ENCODE measurements at regions not wholly inside any gene's neighbourhood (a gene's known extent, or its start where the extent isn't known, plus 50 kb on each side); places are given as distances from the start of the nearest gene placed in this dataset.
"Not testable (repeated sequence)": the region's sequence is repeated elsewhere in the genome, so short reads cannot be mapped to it uniquely, and the experiment has no call there.

GRCh38 chr14:97153527-97153926 lies 356.3 kb downstream of the VRK1 start:
- no peaks in the 10 kb centered on the region for H3K9me3 Mint-ChIP-seq
- no peaks in the 10 kb centered on the region for H3K36me3 Mint-ChIP-seq (ENCODE audit: insufficient read depth in 2 of 2)
- no peak overlapping the region for H3K4me3 Mint-ChIP-seq
- no peak overlapping the region for H3K27ac Mint-ChIP-seq
- no peak for DNase-seq
- H3K4me1 Mint-ChIP-seq (ENCODE audit: low read depth), result no peaks in the 10 kb centered on the region
- H3K27me3 Mint-ChIP-seq (ENCODE audit: low read depth), result peaks cover 39% of the 10 kb centered on the region
- ATAC-seq (replicated peaks in 1 of 2), result no peak

- DNase-seq, result no peak
- ATAC-seq (replicated peaks in 1 of 2), result no peak
- no peak overlapping the region for H3K27ac Mint-ChIP-seq
- peaks cover 39% of the 10 kb centered on the region for H3K27me3 Mint-ChIP-seq (ENCODE audit: low read depth)
- no peak overlapping the region for H3K4me3 Mint-ChIP-seq
- H3K36me3 Mint-ChIP-seq (ENCODE audit: insufficient read depth in 2 of 2), result peaks cover 3 to 8% of the 10 kb centered on the region in 2 donors
- no peaks in the 10 kb centered on the region for H3K4me1 Mint-ChIP-seq (ENCODE audit: low read depth)
- H3K9me3 Mint-ChIP-seq, result peaks cover 6 to 9% of the 10 kb centered on the region in 2 donors
Measured at GRCh38 chr14:97155320-97155719, 358.1 kb downstream of the VRK1 start.

GRCh38 chr14:97155814-97156213 lies 358.6 kb downstream of the VRK1 start:
- DNase-seq, result no peak
- ATAC-seq (replicated peaks in 1 of 2), result no peak
- Mint-ChIP-seq H3K27ac (no peak overlapping the region), H3K4me3 (no peak overlapping the region), H3K36me3 (ENCODE audit: insufficient read depth in 2 of 2) (peaks cover 3 to 8% of the 10 kb centered on the region in 2 donors), H3K27me3 (ENCODE audit: low read depth) (peaks cover 39% of the 10 kb centered on the region), H3K9me3 (peaks cover 6 to 9% of the 10 kb centered on the region in 2 donors), H3K4me1 (ENCODE audit: low read depth) (no peaks in the 10 kb centered on the region)

- DNase-seq (no peak), ATAC-seq (replicated peaks in 1 of 2) (no peak)
- H3K27me3 Mint-ChIP-seq (ENCODE audit: low read depth), result peaks cover 39% of the 10 kb centered on the region
- H3K27ac Mint-ChIP-seq, result no peak overlapping the region
- peaks cover 3 to 8% of the 10 kb centered on the region in 2 donors for H3K36me3 Mint-ChIP-seq (ENCODE audit: insufficient read depth in 2 of 2)
- peaks cover 6 to 9% of the 10 kb centered on the region in 2 donors for H3K9me3 Mint-ChIP-seq
- no peak overlapping the region for H3K4me3 Mint-ChIP-seq
- H3K4me1 Mint-ChIP-seq (ENCODE audit: low read depth), result no peaks in the 10 kb centered on the region
Measured at GRCh38 chr14:97156705-97157104, 359.5 kb downstream of the VRK1 start.

GRCh38 chr14:97158102-97158501 lies 360.9 kb downstream of the VRK1 start:
- Mint-ChIP-seq H3K27ac (no peak overlapping the region), H3K9me3 (peaks cover 6 to 9% of the 10 kb centered on the region in 2 donors), H3K4me3 (no peak overlapping the region), H3K36me3 (ENCODE audit: insufficient read depth in 2 of 2) (peaks cover 3 to 8% of the 10 kb centered on the region in 2 donors), H3K27me3 (ENCODE audit: low read depth) (peaks cover 39% of the 10 kb centered on the region), H3K4me1 (ENCODE audit: low read depth) (no peaks in the 10 kb centered on the region)
- ATAC-seq (replicated peaks in 1 of 2), result no peak
- no peak for DNase-seq

- DNase-seq, result no peak
- Mint-ChIP-seq H3K36me3 (ENCODE audit: insufficient read depth in 2 of 2) (peaks cover 3 to 8% of the 10 kb centered on the region in 2 donors), H3K4me1 (ENCODE audit: low read depth) (no peaks in the 10 kb centered on the region), H3K4me3 (no peak overlapping the region), H3K9me3 (peaks cover 6 to 9% of the 10 kb centered on the region in 2 donors), H3K27ac (no peak overlapping the region), H3K27me3 (ENCODE audit: low read depth) (peaks cover 32% of the 10 kb centered on the region)
- ATAC-seq (replicated peaks in 1 of 2), result no peak
Measured at GRCh38 chr14:97159124-97159523, 361.9 kb downstream of the VRK1 start.

GRCh38 chr14:97162621-97163020 lies 365.4 kb downstream of the VRK1 start:
- Mint-ChIP-seq H3K36me3 (ENCODE audit: insufficient read depth in 2 of 2) (peaks cover 3 to 8% of the 10 kb centered on the region in 2 donors), H3K4me3 (no peak overlapping the region), H3K9me3 (peaks cover 6 to 9% of the 10 kb centered on the region in 2 donors), H3K27ac (no peak overlapping the region), H3K27me3 (ENCODE audit: low read depth) (no peaks in the 10 kb centered on the region), H3K4me1 (ENCODE audit: low read depth) (no peaks in the 10 kb centered on the region)
- ATAC-seq (replicated peaks in 1 of 2) (no peak), DNase-seq (no peak)

GRCh38 chr14:97164021-97164420 lies 366.8 kb downstream of the VRK1 start:
- Mint-ChIP-seq H3K36me3 (ENCODE audit: insufficient read depth in 2 of 2) (peaks cover 1 to 4% of the 10 kb centered on the region in 2 donors), H3K4me3 (no peak overlapping the region), H3K27ac (no peak overlapping the region), H3K9me3 (peaks cover 3 to 5% of the 10 kb centered on the region in 2 donors), H3K27me3 (ENCODE audit: low read depth) (no peaks in the 10 kb centered on the region), H3K4me1 (ENCODE audit: low read depth) (no peaks in the 10 kb centered on the region)
- DNase-seq (no peak), ATAC-seq (replicated peaks in 1 of 2) (no peak)

- peak in 1 of 2 donors; percentile 33 for ATAC-seq (replicated peaks in 1 of 2)
- no peaks in the 10 kb centered on the region for H3K9me3 Mint-ChIP-seq
- H3K27ac Mint-ChIP-seq, result no peak overlapping the region
- no peaks in the 10 kb centered on the region for H3K27me3 Mint-ChIP-seq (ENCODE audit: low read depth)
- H3K36me3 Mint-ChIP-seq (ENCODE audit: insufficient read depth in 2 of 2), result no peaks in the 10 kb centered on the region
- H3K4me1 Mint-ChIP-seq (ENCODE audit: low read depth), result no peaks in the 10 kb centered on the region
- H3K4me3 Mint-ChIP-seq, result no peak overlapping the region
- no peak for DNase-seq
Measured at GRCh38 chr14:97166497-97166896, 369.3 kb downstream of the VRK1 start.

- H3K27me3 Mint-ChIP-seq (ENCODE audit: low read depth); H3K9me3 Mint-ChIP-seq; ATAC-seq (replicated peaks in 1 of 2); H3K4me3 Mint-ChIP-seq; DNase-seq; H3K4me1 Mint-ChIP-seq (ENCODE audit: low read depth); H3K36me3 Mint-ChIP-seq (ENCODE audit: insufficient read depth in 2 of 2); H3K27ac Mint-ChIP-seq: not testable (repeated sequence)
Measured at GRCh38 chr14:97167577-97167976, 370.4 kb downstream of the VRK1 start.

- Mint-ChIP-seq H3K4me1 (ENCODE audit: low read depth) (peaks cover 6% of the 10 kb centered on the region), H3K4me3 (no peak overlapping the region), H3K36me3 (ENCODE audit: insufficient read depth in 2 of 2) (no peaks in the 10 kb centered on the region), H3K27me3 (ENCODE audit: low read depth) (no peaks in the 10 kb centered on the region), H3K27ac (no peak overlapping the region), H3K9me3 (no peaks in the 10 kb centered on the region)
- DNase-seq (no peak), ATAC-seq (replicated peaks in 1 of 2) (no peak)
Measured at GRCh38 chr14:97172644-97173043, 375.5 kb downstream of the VRK1 start.

GRCh38 chr14:97177016-97177415 lies 379.8 kb downstream of the VRK1 start:
- Mint-ChIP-seq H3K36me3 (ENCODE audit: insufficient read depth in 2 of 2) (peaks cover 13 to 14% of the 10 kb centered on the region in 2 donors), H3K4me1 (ENCODE audit: low read depth) (peaks cover 41% of the 10 kb centered on the region), H3K9me3 (peaks cover 11 to 12% of the 10 kb centered on the region in 2 donors), H3K27ac (no peak overlapping the region), H3K4me3 (no peak overlapping the region), H3K27me3 (ENCODE audit: low read depth) (no peaks in the 10 kb centered on the region)
- ATAC-seq (replicated peaks in 1 of 2) (peak; percentile 32 to 34), DNase-seq (peak; percentile 31 to 37)

GRCh38 chr14:97177635-97178034 lies 380.5 kb downstream of the VRK1 start:
- no peaks in the 10 kb centered on the region for H3K27me3 Mint-ChIP-seq (ENCODE audit: low read depth)
- peaks cover 11 to 12% of the 10 kb centered on the region in 2 donors for H3K9me3 Mint-ChIP-seq
- H3K4me1 Mint-ChIP-seq (ENCODE audit: low read depth), result peaks cover 41% of the 10 kb centered on the region
- H3K27ac Mint-ChIP-seq, result no peak overlapping the region
- peak overlapping the region in 1 of 2 donors; percentile 24 for H3K4me3 Mint-ChIP-seq
- peak; percentile 23 to 25 for ATAC-seq (replicated peaks in 1 of 2)
- peaks cover 13 to 14% of the 10 kb centered on the region in 2 donors for H3K36me3 Mint-ChIP-seq (ENCODE audit: insufficient read depth in 2 of 2)
- DNase-seq, result no peak

GRCh38 chr14:97178781-97179180 lies 381.6 kb downstream of the VRK1 start:
- DNase-seq, result peak; percentile 31 to 33
- Mint-ChIP-seq H3K27me3 (ENCODE audit: low read depth) (no peaks in the 10 kb centered on the region), H3K27ac (peak overlapping the region; percentile 16), H3K4me3 (peak overlapping the region in 1 of 2 donors; percentile 26), H3K36me3 (ENCODE audit: insufficient read depth in 2 of 2) (peaks cover 13 to 14% of the 10 kb centered on the region in 2 donors), H3K4me1 (ENCODE audit: low read depth) (peaks cover 41% of the 10 kb centered on the region), H3K9me3 (peaks cover 11 to 12% of the 10 kb centered on the region in 2 donors)
- ATAC-seq (replicated peaks in 1 of 2), result peak; percentile 81 to 91
